ENCODE measurements at regions not wholly inside any gene's neighbourhood (a gene's known extent, or its start where the extent isn't known, plus 50 kb on each side); places are given as distances from the start of the nearest gene placed in this dataset.

GRCh38 chr21:27581168-27581567, 614.3 kb upstream of the ADAMTS5 start:
- TF ChIP-seq EZH2 (IDR thresholded peaks at IDR 0.05; ENCODE audit: low read depth, unreplicated experiment), result no peak
- TF ChIP-seq, protein P1, sequence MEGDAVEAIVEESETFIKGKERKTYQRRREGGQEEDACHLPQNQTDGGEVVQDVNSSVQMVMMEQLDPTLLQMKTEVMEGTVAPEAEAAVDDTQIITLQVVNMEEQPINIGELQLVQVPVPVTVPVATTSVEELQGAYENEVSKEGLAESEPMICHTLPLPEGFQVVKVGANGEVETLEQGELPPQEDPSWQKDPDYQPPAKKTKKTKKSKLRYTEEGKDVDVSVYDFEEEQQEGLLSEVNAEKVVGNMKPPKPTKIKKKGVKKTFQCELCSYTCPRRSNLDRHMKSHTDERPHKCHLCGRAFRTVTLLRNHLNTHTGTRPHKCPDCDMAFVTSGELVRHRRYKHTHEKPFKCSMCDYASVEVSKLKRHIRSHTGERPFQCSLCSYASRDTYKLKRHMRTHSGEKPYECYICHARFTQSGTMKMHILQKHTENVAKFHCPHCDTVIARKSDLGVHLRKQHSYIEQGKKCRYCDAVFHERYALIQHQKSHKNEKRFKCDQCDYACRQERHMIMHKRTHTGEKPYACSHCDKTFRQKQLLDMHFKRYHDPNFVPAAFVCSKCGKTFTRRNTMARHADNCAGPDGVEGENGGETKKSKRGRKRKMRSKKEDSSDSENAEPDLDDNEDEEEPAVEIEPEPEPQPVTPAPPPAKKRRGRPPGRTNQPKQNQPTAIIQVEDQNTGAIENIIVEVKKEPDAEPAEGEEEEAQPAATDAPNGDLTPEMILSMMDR (conservative IDR thresholded peaks at IDR 0.05; ENCODE audit: low read depth in 2 of 2), result no peak

Measured in GM23338 (cell line).